ENCODE measurements at regions not wholly inside any gene's neighbourhood (a gene's known extent, or its start where the extent isn't known, plus 50 kb on each side); places are given as distances from the start of the nearest gene placed in this dataset.

DNA sequence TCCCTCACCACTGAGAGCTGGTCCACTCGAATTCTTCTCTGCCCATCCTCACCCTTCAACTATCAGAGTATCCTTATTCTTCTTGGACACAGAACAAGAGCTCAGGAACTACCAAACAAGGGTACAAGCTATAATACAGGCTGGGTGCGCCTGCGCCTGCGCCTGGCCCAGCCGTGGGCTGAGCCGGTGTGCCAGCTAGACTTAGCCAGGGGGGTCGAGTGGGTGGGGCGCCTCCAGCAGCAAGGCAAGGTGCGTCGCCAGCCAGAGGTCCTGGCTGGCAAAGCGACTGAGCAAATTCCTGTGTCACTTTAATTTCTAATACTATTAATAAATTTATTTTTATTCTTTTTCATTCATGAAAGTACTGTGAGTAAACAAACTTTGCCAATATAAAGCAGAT lies 1072.6 kb upstream of the PIK3C3 start:
- no peak for DNase-seq (ENCODE audit: low spot score)

DNA sequence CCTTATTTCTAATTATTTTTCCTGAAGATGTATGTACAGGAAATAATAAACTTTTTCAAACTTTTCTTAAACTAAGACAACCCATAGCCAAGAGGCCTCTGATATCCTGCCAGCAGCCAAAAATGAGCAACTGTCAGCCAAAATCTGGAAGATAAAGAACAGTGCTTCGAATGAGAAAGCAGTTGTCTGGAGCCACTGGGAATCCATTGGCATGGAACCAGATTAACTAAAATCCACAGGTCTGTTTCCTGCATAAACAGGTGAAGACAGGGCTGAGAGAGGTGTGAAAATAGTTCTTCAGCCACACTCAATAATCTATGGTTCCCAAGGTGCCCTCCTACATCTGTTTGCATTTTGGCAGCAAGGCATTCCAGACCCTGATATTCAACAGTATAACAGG lies 1076.7 kb upstream of the PIK3C3 start:
- no peak for DNase-seq (ENCODE audit: low spot score)

DNA sequence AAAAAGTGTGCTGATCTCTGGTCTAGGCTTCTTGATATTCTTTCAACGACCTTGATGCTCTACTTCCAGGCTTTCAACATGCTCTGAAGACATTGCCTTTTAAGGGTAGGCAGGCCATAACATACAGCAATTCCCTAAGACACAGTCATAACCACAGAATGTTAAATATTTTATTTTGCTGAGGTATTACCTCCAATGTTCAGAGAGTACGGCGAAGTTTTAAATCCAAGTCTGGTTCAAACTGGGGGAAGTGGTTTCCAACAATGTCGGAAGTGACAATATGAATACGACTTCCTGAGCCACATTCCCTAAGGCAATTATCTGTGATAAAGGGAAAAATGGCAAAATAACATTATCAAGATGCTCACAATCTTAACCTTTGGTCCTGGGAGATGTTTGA lies 1077.9 kb upstream of the PIK3C3 start:
- no peak for DNase-seq (ENCODE audit: low spot score)

DNA sequence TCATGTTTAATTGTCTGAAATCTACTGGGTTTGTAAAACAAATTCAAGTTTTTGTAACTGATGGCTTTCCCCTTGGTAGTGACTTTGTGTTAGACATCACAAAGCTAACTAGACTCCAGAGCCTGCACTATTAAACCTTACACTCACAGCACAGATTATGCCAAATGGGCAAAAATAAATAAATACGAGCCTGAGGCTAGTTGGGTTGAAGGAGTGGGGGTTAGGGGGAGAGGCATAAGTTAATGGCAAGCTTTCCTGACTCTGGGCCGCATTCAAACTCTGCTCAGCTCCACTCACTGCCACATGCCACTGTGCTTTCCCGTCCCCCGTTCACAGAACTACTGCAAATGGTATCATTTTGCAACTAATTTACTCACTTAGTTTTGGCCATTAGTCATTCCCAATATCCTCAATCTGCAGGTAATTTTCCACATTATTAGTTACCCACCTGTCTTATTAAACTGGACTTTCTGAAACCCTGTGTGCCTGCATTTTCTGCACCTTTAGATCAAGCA lies 1079.9 kb upstream of the PIK3C3 start:
- DNase-seq (ENCODE audit: low spot score): no peak

DNA sequence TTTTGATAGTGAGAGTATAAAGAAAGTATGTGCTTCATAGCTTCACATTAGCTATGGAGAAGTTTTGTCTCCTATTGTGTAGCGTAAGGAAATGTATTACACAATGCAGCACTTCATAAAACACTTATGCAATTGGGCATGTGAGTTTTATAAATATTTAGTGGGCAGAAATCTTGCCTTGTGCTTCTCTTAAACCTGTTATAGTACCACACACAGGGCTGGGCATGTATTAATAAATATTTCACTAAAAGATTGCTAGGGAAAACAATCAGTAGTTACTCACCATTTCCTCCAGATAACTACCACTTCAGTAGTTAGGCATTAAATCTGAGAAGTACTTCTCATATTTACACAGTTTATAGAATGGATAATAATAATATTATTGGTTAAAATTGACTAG lies 1080.8 kb upstream of the PIK3C3 start:
- DNase-seq (ENCODE audit: low spot score): no peak

DNA sequence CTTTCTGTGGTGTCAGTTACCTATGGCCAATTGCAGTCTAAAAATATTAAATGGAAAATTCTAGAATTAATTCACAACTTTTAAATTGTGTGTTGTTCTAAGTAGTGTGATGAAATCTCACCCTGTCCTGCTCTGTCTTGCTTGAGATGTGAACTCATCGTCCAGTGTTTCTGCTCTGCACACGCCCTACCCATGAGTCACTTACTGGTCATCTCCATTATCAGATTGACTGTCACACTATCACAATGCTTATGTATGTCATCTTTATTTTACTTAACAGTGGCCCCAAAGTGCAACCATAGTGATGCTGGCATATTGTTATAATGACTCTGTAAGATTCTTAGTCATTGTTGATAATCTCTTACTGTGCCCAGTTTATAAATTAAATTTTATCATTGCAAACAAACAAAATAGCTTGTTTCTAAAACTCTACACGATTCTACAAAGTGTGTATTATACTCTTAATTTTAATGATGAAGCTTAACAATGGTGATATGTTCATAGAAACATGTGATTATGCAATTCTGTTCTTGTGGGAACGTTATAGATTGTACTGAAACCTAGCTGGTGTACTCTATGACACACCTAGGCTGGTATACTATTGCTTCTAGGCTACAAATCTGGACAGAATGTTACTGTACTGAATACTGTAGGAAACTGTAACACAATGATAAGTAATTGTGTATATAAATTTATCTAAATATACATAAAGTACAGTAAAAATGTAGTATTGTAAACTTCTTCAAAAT lies 1086.8 kb upstream of the PIK3C3 start:
- DNase-seq (ENCODE audit: low spot score): no peak

DNA sequence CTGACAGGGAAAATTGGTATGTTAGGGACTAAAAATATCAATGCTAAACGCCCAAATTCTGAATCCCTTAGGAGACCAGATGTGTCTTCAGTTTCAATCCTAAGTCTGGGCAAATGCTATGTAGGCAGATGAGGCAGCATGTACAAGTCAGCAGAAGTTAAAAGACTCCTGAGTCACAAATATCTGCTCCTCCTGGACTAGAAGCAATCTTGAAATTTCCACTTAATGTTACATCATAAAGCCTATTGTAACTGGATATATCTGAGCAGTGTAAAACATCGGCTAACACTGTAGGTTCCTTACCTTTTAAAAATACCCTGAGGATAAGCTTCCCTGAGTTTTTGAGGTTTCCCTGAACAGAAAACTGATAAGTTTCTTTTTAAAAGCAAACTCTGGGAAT lies 1087.6 kb upstream of the PIK3C3 start:
- DNase-seq (ENCODE audit: low spot score): no peak

DNA sequence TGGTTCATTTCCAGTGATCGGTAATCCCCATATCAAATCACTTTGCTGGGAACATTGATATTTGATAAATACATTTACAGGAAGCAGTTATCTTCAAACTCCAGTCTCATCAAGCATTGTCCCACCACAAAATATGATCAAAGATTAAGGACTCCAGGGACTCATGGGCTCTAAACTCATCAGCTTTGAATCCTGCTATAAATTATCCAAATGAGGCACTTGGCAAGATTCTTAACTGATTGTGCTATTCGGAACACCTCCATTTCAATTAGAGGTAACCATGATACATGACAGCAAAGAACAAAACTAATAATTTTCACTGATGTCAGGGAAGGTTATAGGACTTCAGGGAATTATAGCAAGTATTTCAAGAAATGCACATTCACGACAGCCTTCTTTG lies 1088.1 kb upstream of the PIK3C3 start:
- DNase-seq (ENCODE audit: low spot score): no peak

DNA sequence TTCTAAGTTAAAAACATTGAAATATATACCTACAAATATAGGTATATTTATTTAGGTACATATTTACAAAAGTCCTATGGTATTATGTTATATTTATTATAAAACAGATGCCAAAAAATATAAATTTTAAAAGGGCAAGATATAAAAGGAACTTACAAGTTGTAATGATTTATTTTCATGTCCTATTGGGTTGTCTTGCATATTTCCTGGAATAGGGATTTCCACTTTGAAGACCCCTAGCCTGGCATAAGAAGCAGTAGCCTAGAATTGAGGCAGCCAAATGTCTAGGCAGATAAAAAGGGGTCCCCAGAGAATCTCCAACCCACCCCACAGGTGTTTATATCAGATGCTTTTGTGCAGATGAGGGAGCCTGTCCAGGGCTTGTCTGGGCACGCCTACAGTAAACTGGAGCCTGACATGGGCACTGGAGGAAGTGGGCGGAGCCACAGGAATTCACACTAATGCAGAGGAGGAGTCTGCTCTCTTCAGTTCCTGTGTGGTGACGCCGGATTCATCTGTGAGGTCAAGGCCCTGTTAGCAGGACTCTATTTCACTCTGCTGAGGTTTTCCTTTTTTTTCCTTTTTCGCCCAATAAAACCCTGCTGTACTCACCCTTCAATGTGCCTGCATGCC lies 1088.9 kb upstream of the PIK3C3 start:
- DNase-seq (ENCODE audit: low spot score): no peak

DNA sequence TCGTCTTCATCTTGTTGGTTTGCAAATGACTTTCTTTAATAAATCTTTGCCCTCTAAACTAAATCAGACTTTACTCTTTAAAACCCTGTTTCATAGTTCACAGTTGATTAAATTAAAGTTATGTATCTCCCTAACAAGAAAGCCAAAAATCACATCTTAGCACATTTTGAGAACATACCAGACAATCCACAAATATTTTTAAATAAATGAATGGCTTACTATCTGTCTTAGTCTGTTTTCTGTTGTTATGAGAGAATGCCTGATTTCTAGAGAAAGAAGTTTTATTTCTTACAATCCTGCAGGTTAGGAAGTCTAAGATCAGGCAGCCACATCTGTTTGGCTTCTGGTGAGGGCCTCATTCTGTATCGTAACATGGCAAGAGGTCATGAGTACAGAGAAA lies 1090.2 kb upstream of the PIK3C3 start:
- DNase-seq (ENCODE audit: low spot score): no peak

DNA sequence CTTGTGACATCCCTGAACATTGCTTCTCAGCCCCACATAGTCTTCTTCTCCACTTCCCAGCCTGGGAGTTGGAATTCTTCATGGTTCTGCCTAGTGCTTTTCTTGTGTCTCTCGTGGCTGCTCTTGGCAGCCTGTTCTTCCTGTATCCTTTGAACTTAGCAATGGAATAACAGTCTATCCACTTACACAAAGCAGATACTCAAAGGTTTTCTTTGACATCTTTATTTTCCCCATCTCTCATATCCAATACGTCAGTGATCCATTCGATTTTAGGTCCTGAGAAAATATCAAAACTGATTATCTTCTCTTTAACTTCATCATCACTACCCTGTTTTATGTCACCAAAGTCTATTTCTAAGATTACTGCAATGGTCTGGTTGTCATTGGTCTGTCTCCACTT lies 1091.2 kb upstream of the PIK3C3 start:
- DNase-seq (ENCODE audit: low spot score): no peak

DNA sequence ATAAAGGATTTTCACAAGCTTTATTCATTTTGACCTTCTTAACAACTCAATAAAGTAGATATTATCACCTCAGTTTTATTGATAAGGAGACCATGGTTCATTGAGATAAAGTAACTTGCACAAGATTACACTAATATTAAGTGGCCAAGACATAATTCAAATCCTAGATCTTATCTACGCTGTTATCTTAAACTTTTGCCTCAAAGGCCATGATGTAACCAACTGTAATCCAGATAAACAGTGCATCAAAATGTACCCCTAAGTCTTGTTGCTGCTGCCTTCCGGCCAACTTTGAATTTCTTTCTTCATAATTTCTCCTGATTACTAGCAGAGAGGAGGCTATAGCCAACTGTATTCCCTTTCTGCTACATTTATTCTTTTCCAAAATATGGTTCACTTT lies 1094.8 kb upstream of the PIK3C3 start:
- DNase-seq (ENCODE audit: low spot score): no peak

DNA sequence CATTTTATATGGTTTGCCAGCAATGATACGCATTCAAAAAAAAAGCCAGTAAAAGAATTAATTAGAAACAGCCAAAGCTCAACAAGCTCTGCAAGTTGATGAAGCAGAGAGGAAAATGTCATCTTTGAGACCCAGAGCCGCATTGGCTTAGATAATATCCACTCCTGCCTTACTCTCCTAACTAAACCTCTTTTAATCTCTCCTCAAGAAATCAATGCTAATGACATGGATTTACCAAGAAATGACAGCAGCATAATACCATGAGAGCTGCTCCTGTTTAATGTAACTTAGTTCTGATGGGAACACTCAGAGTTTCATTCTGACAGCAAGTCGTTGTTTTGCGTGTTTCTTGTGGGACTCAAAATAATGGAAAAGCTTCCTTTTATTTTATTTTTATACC lies 1099.4 kb upstream of the PIK3C3 start:
- no peak for DNase-seq (ENCODE audit: low spot score)

DNA sequence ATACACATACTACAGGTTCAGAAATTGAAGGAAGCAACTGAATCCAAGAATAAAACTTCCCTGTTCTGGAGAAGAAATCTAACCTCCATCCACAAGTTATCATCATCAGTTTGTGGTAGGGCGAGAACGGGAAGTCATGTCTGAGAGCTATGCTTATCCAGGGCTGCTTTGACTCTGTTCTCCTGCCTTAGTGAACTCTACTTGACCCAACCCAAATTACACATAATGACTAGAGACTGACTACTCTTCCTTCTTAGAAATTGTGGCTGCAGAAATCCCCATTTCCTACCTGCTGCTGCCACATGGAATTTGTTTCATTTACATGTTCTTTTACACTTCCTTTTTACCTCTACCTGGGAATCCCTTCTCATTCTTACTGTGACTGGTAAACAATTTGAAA lies 1102.6 kb upstream of the PIK3C3 start:
- DNase-seq (ENCODE audit: low spot score): no peak

DNA sequence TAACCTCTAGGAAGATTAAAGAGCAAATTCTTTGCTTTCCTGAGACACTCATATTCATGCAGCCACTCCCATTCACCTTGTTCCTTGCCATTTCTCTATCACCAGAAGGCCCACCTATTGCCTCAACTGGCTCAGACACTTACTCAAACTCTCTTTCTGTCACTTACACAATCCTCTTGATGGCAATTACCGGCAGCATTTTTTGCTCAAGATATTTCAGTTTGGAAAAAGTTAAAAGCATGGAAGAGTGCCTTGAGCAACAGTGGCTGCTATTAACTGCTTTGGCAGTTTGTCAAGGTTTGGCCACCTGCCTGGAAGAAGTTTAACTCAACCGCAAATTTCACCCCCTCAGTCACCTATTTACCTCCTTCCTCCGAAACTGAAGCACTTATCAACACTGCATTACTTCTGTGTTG lies 1104.0 kb upstream of the PIK3C3 start:
- no peak for DNase-seq (ENCODE audit: low spot score)

DNA sequence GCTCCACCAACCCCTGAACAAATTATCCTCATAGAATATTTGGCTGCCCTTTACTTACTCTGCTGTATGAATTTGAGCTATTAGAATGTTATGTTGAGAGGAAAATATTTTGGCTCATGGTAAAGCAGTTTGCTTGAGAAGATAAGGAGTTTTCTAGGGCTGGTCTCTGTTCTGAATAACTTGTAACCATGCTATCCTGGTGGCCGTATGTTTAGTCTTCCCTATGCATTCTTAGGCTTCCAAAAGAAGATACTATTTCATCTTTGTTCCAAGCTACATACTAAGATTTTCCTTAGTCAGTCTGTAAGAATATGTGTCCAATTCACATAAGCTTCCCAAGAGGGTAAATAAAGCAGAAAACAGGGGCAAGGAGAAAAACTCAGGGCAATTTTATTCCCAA lies 1105.1 kb upstream of the PIK3C3 start:
- DNase-seq (ENCODE audit: low spot score): no peak

DNA sequence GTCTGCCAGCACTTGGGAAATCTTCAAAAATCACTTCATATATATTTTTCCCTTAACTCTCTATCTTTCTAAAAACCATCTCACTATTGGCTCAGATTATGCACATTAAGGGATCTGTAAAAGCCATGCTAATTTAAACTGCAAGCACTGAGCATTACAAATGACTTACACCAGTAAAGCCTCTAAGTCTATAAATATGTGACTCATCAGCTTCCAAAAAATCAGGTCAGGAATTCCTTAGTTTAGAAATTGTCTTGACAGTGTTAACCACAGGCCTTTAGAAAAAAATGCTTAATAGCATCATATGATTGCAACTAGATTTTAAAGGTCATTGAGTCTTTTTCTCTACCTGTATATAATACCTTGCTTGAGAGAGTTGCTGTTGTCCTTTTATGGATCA lies 1113.6 kb upstream of the PIK3C3 start:
- no peak for DNase-seq (ENCODE audit: low spot score)

DNA sequence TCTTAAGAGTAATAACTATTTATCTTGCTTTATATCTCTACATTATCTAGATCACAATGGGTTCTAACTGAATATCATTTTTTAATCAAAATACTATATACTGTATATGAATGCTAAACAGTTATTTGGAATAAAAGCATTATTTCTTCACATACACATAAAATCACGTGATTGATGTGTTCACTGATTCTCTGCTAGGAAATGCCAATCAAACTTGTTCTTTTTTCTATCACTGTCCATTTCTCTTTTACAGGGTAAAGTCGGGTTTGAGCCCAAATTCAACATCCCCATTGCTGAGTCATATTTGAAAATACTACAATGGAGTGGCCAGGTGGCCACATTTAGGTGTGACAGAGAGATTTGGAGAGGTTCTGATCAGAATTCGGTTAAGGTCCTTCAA lies 1114.0 kb upstream of the PIK3C3 start:
- DNase-seq (ENCODE audit: low spot score): no peak

DNA sequence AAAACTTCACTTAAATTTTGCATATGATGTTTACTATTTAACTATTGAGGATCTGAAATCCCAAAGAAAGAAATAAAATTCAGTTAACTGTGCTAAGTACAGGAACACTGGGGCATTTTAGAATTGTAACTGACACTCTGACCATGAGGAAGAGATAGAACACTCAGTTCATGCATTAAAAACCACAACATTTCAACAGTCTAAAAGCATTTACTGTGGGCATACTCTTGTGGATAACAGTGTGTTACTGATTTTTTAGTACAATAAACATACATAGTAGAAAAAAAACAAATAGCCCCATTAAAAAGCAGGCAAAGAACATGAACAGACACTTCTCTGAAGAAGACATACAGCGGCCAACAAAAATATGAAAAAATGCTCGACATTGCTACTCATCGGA lies 1122.7 kb upstream of the PIK3C3 start:
- DNase-seq (ENCODE audit: low spot score): no peak

DNA sequence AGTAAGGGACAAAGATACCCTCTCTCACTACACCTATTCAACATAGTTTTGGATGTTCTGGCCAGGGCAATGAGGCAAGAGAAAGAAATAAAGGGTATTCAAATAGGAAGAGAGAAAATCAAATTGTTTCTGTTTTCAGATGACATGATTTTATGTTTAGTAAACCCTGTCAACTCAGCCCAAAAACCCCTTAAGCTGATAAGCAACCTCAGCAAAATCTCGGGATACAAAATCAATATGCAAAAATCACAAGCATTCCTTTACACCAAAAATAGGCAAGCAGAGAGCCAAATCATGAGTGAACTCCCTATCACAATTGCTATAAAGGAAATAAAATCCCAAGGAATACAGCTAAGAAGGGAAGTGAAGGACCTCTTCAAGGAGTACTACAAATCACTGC lies 1130.7 kb upstream of the PIK3C3 start:
- DNase-seq (ENCODE audit: low spot score): no peak

DNA sequence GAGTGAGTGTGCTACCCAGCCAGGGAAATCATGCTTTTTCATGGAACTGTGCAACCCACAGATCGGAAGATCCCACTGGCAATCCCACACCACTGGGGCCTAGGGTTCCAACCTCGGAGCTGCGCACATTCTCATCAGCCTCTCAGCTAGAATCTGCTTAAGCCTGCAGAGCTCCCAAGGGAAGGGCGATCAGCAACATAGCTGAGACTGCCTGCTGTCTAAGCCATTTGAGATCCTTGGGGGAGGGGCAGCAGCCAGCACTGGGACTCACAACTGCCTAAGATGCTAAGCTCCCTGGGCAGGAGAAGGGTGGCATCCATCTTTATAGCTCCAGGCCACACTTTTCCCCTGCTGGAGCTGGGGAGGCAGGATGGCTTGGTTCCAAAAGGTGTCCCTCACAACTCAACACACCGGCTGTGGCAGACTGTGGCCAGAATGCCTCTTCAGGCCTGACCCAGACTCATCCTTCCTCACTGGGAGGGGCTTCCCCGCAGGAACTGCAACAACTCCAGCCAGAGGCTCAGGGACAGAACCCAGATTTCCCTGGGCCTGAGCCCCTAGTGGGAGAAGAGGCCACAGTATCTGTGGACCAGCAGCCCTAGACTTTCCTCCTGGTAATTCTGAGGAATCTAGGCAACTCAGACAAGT lies 1133.3 kb upstream of the PIK3C3 start:
- DNase-seq (ENCODE audit: low spot score): no peak

DNA sequence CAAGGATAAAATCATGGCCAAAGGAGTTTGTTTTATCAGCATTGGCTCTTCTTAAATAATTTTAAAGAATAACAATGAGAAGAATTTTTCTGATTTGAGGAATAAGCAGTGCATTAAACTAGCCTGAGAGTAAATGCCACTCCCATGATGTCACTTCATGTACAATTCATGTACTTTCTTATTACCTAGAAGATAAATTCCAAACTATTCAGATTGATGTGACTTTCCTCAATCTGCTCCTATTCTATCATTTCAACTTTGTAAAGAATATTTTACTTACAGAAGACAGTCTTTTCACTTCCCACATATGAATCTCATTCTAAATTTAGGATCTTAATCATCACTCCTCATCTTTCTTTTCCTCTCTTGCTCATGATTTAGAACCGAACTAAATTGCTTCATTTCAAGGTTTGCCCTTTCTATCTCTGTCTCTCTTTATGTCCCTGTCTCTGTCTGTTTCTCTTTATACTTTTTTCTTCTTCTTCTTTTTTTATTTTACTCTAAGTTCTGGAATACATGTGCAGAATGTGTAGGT lies 1142.0 kb upstream of the PIK3C3 start:
- DNase-seq (ENCODE audit: low spot score): no peak

DNA sequence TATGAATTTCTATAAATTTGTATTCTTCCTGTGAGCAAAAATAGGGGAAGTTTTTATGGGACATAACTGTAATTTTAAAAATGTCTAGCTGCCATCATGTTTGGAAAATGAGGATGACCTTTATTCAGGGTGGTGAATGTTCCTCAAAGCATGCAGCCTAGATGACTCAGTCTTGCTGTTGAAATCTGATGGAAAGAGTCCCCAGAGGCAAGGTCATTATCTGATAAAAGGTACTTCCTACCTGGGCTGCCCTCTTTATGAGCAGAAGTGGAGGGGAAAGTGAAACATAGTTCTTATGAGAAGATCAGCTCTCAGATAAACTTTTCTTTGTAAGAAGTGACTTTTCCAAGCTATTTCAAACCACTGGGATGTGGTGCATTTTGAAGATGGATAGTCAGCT lies 1144.7 kb upstream of the PIK3C3 start:
- no peak for DNase-seq (ENCODE audit: low spot score)

All from CD4-positive, alpha-beta T cell treated with Interleukin-6 at 100 ng/mL for 8 hours (primary cell).